ENCODE measurements at regions not wholly inside any gene's neighbourhood (a gene's known extent, or its start where the extent isn't known, plus 50 kb on each side); places are given as distances from the start of the nearest gene placed in this dataset.

GRCh38 chr7:131873581-131873980 lies 317.2 kb upstream of the PODXL start:
- no peak overlapping the region for H3K23ac ChIP-seq (ENCODE audit: low read depth, low read length)
- H3K4me2 ChIP-seq (ENCODE audit: low read depth, low read length), result no peak overlapping the region
- no peaks in the 10 kb centered on the region for H3K79me1 ChIP-seq (ENCODE audit: low read depth in 1 of 2, low read length in 2 of 2)
- H2BK15ac ChIP-seq (ENCODE audit: low read depth, low read length), result no peak overlapping the region
- H3K18ac ChIP-seq (ENCODE audit: low read depth, low read length), result no peak overlapping the region
- ChIA-PET POLR2A (ENCODE audit: unreplicated experiment) (no interaction called here), CTCF (no interaction called here)
- no peak overlapping the region for H3K9ac ChIP-seq (ENCODE audit: low read depth, low read length)
- no peaks in the 10 kb centered on the region for H4K20me1 ChIP-seq (ENCODE audit: insufficient read depth, low read length)
- H3K27ac ChIP-seq (ENCODE audit: insufficient read depth, low read length), result no peak overlapping the region
- H4K5ac ChIP-seq (ENCODE audit: low read depth, low read length), result no peak overlapping the region
- no peak overlapping the region for H2BK5ac ChIP-seq (ENCODE audit: low read depth, low read length, poor library complexity, severe bottlenecking)
- ATAC-seq (ENCODE audit: low read depth), result no peak
- no peak overlapping the region for H3K56ac ChIP-seq (ENCODE audit: extremely low read depth, insufficient read depth, low read length)
- no peak for TF ChIP-seq SMC3 (IDR thresholded peaks at IDR 0.05; ENCODE audit: low read depth, low read length)
- TF ChIP-seq RCOR1 (IDR thresholded peaks at IDR 0.05; ENCODE audit: insufficient replicate concordance, low read length), result no peak
- no peak for TF ChIP-seq RAD21 (IDR thresholded peaks at IDR 0.05; ENCODE audit: low read length)
- no peak for TF ChIP-seq ELK1 (IDR thresholded peaks at IDR 0.05; ENCODE audit: borderline replicate concordance, low read depth, low read length)
- TF ChIP-seq BHLHE40 (IDR thresholded peaks at IDR 0.05; ENCODE audit: low read depth, low read length), result no peak
- no peak for TF ChIP-seq POLR2A (IDR thresholded peaks at IDR 0.05; ENCODE audit: low read depth, low read length)
- no peak for TF ChIP-seq MAFK (IDR thresholded peaks at IDR 0.05; ENCODE audit: low read depth, low read length)
- no peak for TF ChIP-seq USF2 (IDR thresholded peaks at IDR 0.05; ENCODE audit: low read depth, low read length)
- TF ChIP-seq RFX5 (IDR thresholded peaks at IDR 0.05; ENCODE audit: low read depth, low read length), result no peak
- TF ChIP-seq MAZ (IDR thresholded peaks at IDR 0.05; ENCODE audit: borderline replicate concordance, low read depth, low read length), result no peak
- TF ChIP-seq MXI1 (IDR thresholded peaks at IDR 0.05; ENCODE audit: borderline replicate concordance, low read depth, low read length), result no peak
- TF ChIP-seq CEBPB (IDR thresholded peaks at IDR 0.05; ENCODE audit: low read depth, low read length), result no peak
- no peak for TF ChIP-seq NFE2L2 (IDR thresholded peaks at IDR 0.05; ENCODE audit: low read depth, low read length)
- no peak overlapping the region for H2AK5ac ChIP-seq (ENCODE audit: low read depth, low read length)
- no peaks in the 10 kb centered on the region for H3K27me3 ChIP-seq (ENCODE audit: control insufficient read depth, insufficient read depth, low read length)
- H3K4me1 ChIP-seq (ENCODE audit: control insufficient read depth, insufficient read depth, low read length), result no peaks in the 10 kb centered on the region
- H2BK20ac ChIP-seq (ENCODE audit: low read depth, low read length), result no peak overlapping the region
- no peak overlapping the region for H4K91ac ChIP-seq (ENCODE audit: insufficient read depth, low read depth, low read length)
- H3K36me3 ChIP-seq (ENCODE audit: control insufficient read depth, insufficient read depth, low read length), result no peaks in the 10 kb centered on the region
- no peak for DNase-seq
- H2BK120ac ChIP-seq (ENCODE audit: low read depth, low read length), result no peak overlapping the region
- H2AFZ ChIP-seq (replicated peaks; ENCODE audit: low read length, poor library complexity), result no peak overlapping the region
- dilution Hi-C loops (cut with HindIII; ENCODE audit: low sequenced_read_pairs, unreplicated experiment) (no loop called here), intact Hi-C loops (cut with micrococcal nuclease) (no loop called here), in situ Hi-C loops (cut with MboI; ENCODE audit: low sequenced_read_pairs) (no loop called here)
- H4K8ac ChIP-seq (ENCODE audit: low read depth in 2 of 2, low read length in 2 of 2), result no peak overlapping the region
- no peak overlapping the region for H3K4me3 ChIP-seq (ENCODE audit: insufficient read depth, low read depth, low read length)
- no peak overlapping the region for H3K4ac ChIP-seq (ENCODE audit: low read depth, low read length)
- BruUV-seq (replicated peaks), result no TSS peak
- no CpG with 5 or more reads among the region's 6 CpGs for WGBS, 2 experiments (ENCODE audit: extremely low coverage in 2 of 2, insufficient read length in 1 of 2)
- H3K9me1 ChIP-seq (ENCODE audit: insufficient read depth, low read length), result no peaks in the 10 kb centered on the region; the same call in 1 of the 2 replicates
- no peak overlapping the region for H3K14ac ChIP-seq (replicated peaks; ENCODE audit: low read depth, low read length)
- H3K9me3 ChIP-seq (ENCODE audit: control insufficient read depth, insufficient read depth, low read length), result no peaks in the 10 kb centered on the region
- no peak overlapping the region for H2AK9ac ChIP-seq (replicated peaks; ENCODE audit: low read depth, low read length, poor library complexity)

Measured in IMR-90 (cell line).